WTC11 (cell line): ENCODE measurements at regions not wholly inside any gene's neighbourhood (a gene's known extent, or its start where the extent isn't known, plus 50 kb on each side); places are given as distances from the start of the nearest gene placed in this dataset.

ENCODE experiments used
- ATAC-seq: fragments of 200-7000 bp; cut with Tn5 transposase; 2 replicates; pipeline ENCODE4 v1.10.0; 2021; ENCODE audit warnings: mild to moderate bottlenecking, moderate library complexity
- CTCF ChIA-PET: fragments of 300-600 bp; sonication (Branson Sonifier 250); formaldehyde crosslinking; loops from one replicate; lab custom pipeline; 2021; ENCODE audit warnings: antibody characterized with exemption; lab: Charles Lee
- POLR2A ChIA-PET: fragments of 350-600 bp; sonication (Branson Sonifier 250); formaldehyde crosslinking; loops from one replicate; lab custom pipeline; 2021; ENCODE audit warnings: antibody characterized with exemption; lab: Charles Lee
- DNase-seq: peaks from one replicate; pipeline ENCODE4 v3.0.0; 2021; ENCODE audit warnings: low spot score
- H3K27ac Mint-ChIP-seq: 2 replicates; pipeline ENCODE4 v1.8.0; 2021; ENCODE audit warnings: mixed read lengths
- H3K27me3 Mint-ChIP-seq: 2 replicates; pipeline ENCODE4 v1.8.0; 2021; ENCODE audit warnings: low read depth, mild to moderate bottlenecking, moderate library complexity, mixed read lengths
- H3K36me3 Mint-ChIP-seq: 2 replicates; pipeline ENCODE4 v1.8.0; 2021; ENCODE audit warnings: mixed read lengths
- H3K4me1 Mint-ChIP-seq: 2 replicates; pipeline ENCODE4 v1.8.0; 2022; ENCODE audit warnings: mixed read lengths
- H3K4me3 Mint-ChIP-seq: 2 replicates; pipeline ENCODE4 v1.8.0; 2021; ENCODE audit warnings: mild to moderate bottlenecking, moderate library complexity, mixed read lengths
- H3K9me3 Mint-ChIP-seq: 2 replicates; pipeline ENCODE4 v1.8.0; 2021; ENCODE audit warnings: mixed read lengths
- CREM ChIP-seq: sonication (generic); formaldehyde crosslinking; IDR thresholded peaks from 2 replicates; pipeline ENCODE4 v1.8.1; 2022; ENCODE audit warnings: mild to moderate bottlenecking, missing genetic modification reagents, moderate library complexity
- EMX1 ChIP-seq: fragments of 250-450 bp; sonication (Bioruptor Pico); IDR thresholded peaks from 2 replicates; pipeline ENCODE4 v1.8.0; 2021; ENCODE audit warnings: mild to moderate bottlenecking
- IRF2 ChIP-seq: sonication (generic); formaldehyde crosslinking; IDR thresholded peaks from 2 replicates; pipeline ENCODE4 v1.8.0; 2022; ENCODE audit warnings: low read depth, missing genetic modification reagents, borderline replicate concordance
- JUN ChIP-seq: sonication (generic); formaldehyde crosslinking; IDR thresholded peaks from 2 replicates; pipeline ENCODE4 v1.8.0; 2023; ENCODE audit warnings: mild to moderate bottlenecking, missing genetic modification reagents
- MYBL2 ChIP-seq: sonication (generic); formaldehyde crosslinking; IDR thresholded peaks from 2 replicates; pipeline ENCODE4 v1.8.1; 2023; ENCODE audit warnings: mild to moderate bottlenecking, moderate library complexity, missing genetic modification reagents
- NFE2L1 ChIP-seq: sonication (generic); formaldehyde crosslinking; IDR thresholded peaks from 2 replicates; pipeline ENCODE4 v1.8.1; 2023; ENCODE audit warnings: missing genetic modification reagents
- NFYB ChIP-seq: sonication (generic); formaldehyde crosslinking; conservative IDR thresholded peaks from 2 replicates; pipeline ENCODE4 v1.8.0; 2022; ENCODE audit warnings: low read depth, missing genetic modification reagents
- NR3C1 ChIP-seq: sonication (generic); formaldehyde crosslinking; conservative IDR thresholded peaks from 2 replicates; pipeline ENCODE4 v1.8.1; 2023; ENCODE audit warnings: low read depth, mild to moderate bottlenecking, missing genetic modification reagents
- OVOL2 ChIP-seq: fragments of 250-450 bp; sonication (Bioruptor Pico); IDR thresholded peaks from 2 replicates; pipeline ENCODE4 v1.9.0; 2021; ENCODE audit warnings: mild to moderate bottlenecking, borderline replicate concordance
- RELA ChIP-seq: sonication (generic); formaldehyde crosslinking; IDR thresholded peaks from 2 replicates; pipeline ENCODE4 v1.8.1; 2022; ENCODE audit warnings: missing genetic modification reagents, mild to moderate bottlenecking, borderline replicate concordance
- RORB ChIP-seq: fragments of 250-450 bp; sonication (Bioruptor Pico); IDR thresholded peaks from 2 replicates; pipeline ENCODE4 v1.9.0; 2021; ENCODE audit warnings: mild to moderate bottlenecking
- SOX15 ChIP-seq: fragments of 250-450 bp; sonication (Bioruptor Pico); IDR thresholded peaks from 2 replicates; pipeline ENCODE4 v1.9.0; 2021; ENCODE audit warnings: mild to moderate bottlenecking
- ZBTB21 ChIP-seq: sonication (generic); formaldehyde crosslinking; IDR thresholded peaks from 2 replicates; pipeline ENCODE4 v1.8.1; 2023; ENCODE audit warnings: mild to moderate bottlenecking, missing genetic modification reagents, borderline replicate concordance
- ZNF121 ChIP-seq: sonication (generic); formaldehyde crosslinking; IDR thresholded peaks from 2 replicates; pipeline ENCODE4 v1.8.0; 2023; ENCODE audit warnings: missing genetic modification reagents
- ZNF396 ChIP-seq: fragments of 250-450 bp; sonication (Bioruptor Pico); IDR thresholded peaks from 2 replicates; pipeline ENCODE4 v1.8.0; 2021; ENCODE audit warnings: mild to moderate bottlenecking, moderate library complexity, borderline replicate concordance
- TF ChIP-seq, protein P1 (sequence below): sonication (generic); formaldehyde crosslinking; IDR thresholded peaks from 2 replicates; pipeline ENCODE4 v1.8.0; 2022; ENCODE audit warnings: mild to moderate bottlenecking, missing genetic modification reagents
- TF ChIP-seq, protein P2 (sequence below): sonication (generic); formaldehyde crosslinking; IDR thresholded peaks from 2 replicates; pipeline ENCODE4 v1.8.0; 2022; ENCODE audit warnings: mild to moderate bottlenecking, missing genetic modification reagents
- TF ChIP-seq, protein P3 (sequence below): sonication (generic); formaldehyde crosslinking; IDR thresholded peaks from 2 replicates; pipeline ENCODE4 v1.8.0; 2023; ENCODE audit warnings: mild to moderate bottlenecking, missing genetic modification reagents
- TF ChIP-seq, protein P4 (sequence below): fragments of 250-450 bp; sonication (Bioruptor Pico); IDR thresholded peaks from 2 replicates; pipeline ENCODE4 v1.8.0; 2021; ENCODE audit warnings: mild to moderate bottlenecking
- TF ChIP-seq, protein P5 (sequence below): sonication (generic); formaldehyde crosslinking; IDR thresholded peaks from 2 replicates; pipeline ENCODE4 v1.8.0; 2023; ENCODE audit warnings: missing genetic modification reagents, mild to moderate bottlenecking, borderline replicate concordance

DNA sequence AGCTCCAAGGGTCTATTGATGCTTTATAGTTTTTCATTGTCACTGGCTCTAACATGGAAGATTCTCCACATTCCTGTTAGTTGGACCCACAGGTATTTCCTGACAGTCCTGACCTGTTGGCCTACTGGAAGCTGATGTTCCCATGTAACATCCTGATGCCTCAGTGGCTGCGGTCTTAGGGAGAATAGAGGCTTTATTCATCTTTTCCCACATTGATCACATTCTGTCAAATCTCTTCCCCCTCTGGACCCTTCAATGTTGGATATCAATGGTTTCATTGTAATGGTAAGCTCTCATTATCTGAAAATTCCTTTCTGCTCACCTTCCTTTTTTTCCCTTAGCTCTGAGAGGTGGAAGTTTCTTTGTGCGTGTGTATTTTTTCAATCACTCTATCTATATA lies 280.9 kb upstream of the TBX3 start:
- POLR2A ChIA-PET = interaction anchor here (0.6 kb wide), 1 partner anchor 1432 kb away, joined by 4 read pairs; no protein-coding TSS in a partner anchor
- no peak for TF ChIP-seq JUN
- no peak for TF ChIP-seq EMX1
- no peak for TF ChIP-seq ZNF121 (CRISPR knock-in tag)
- TF ChIP-seq, protein P1, sequence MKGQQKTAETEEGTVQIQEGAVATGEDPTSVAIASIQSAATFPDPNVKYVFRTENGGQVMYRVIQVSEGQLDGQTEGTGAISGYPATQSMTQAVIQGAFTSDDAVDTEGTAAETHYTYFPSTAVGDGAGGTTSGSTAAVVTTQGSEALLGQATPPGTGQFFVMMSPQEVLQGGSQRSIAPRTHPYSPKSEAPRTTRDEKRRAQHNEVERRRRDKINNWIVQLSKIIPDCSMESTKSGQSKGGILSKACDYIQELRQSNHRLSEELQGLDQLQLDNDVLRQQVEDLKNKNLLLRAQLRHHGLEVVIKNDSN (CRISPR knock-in tag) = no peak
- TF ChIP-seq, protein P2, sequence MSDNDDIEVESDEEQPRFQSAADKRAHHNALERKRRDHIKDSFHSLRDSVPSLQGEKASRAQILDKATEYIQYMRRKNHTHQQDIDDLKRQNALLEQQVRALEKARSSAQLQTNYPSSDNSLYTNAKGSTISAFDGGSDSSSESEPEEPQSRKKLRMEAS (CRISPR knock-in tag) = no peak
- TF ChIP-seq RELA (CRISPR knock-in tag) = no peak
- no peak for TF ChIP-seq SOX15 (CRISPR knock-in tag)
- no peak for TF ChIP-seq MYBL2 (CRISPR knock-in tag)
- TF ChIP-seq IRF2 (CRISPR knock-in tag) = no peak
- no peak for TF ChIP-seq RORB (CRISPR knock-in tag)
- TF ChIP-seq OVOL2 (CRISPR knock-in tag) = no peak
- TF ChIP-seq, protein P3, sequence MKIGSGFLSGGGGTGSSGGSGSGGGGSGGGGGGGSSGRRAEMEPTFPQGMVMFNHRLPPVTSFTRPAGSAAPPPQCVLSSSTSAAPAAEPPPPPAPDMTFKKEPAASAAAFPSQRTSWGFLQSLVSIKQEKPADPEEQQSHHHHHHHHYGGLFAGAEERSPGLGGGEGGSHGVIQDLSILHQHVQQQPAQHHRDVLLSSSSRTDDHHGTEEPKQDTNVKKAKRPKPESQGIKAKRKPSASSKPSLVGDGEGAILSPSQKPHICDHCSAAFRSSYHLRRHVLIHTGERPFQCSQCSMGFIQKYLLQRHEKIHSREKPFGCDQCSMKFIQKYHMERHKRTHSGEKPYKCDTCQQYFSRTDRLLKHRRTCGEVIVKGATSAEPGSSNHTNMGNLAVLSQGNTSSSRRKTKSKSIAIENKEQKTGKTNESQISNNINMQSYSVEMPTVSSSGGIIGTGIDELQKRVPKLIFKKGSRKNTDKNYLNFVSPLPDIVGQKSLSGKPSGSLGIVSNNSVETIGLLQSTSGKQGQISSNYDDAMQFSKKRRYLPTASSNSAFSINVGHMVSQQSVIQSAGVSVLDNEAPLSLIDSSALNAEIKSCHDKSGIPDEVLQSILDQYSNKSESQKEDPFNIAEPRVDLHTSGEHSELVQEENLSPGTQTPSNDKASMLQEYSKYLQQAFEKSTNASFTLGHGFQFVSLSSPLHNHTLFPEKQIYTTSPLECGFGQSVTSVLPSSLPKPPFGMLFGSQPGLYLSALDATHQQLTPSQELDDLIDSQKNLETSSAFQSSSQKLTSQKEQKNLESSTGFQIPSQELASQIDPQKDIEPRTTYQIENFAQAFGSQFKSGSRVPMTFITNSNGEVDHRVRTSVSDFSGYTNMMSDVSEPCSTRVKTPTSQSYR (CRISPR knock-in tag) = no peak
- TF ChIP-seq ZNF396 = no peak
- no peak for TF ChIP-seq NFE2L1
- TF ChIP-seq ZBTB21 (CRISPR knock-in tag) = no peak
- TF ChIP-seq, protein P4, sequence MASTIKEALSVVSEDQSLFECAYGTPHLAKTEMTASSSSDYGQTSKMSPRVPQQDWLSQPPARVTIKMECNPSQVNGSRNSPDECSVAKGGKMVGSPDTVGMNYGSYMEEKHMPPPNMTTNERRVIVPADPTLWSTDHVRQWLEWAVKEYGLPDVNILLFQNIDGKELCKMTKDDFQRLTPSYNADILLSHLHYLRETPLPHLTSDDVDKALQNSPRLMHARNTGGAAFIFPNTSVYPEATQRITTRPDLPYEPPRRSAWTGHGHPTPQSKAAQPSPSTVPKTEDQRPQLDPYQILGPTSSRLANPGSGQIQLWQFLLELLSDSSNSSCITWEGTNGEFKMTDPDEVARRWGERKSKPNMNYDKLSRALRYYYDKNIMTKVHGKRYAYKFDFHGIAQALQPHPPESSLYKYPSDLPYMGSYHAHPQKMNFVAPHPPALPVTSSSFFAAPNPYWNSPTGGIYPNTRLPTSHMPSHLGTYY (CRISPR knock-in tag) = no peak
- TF ChIP-seq, protein P5, sequence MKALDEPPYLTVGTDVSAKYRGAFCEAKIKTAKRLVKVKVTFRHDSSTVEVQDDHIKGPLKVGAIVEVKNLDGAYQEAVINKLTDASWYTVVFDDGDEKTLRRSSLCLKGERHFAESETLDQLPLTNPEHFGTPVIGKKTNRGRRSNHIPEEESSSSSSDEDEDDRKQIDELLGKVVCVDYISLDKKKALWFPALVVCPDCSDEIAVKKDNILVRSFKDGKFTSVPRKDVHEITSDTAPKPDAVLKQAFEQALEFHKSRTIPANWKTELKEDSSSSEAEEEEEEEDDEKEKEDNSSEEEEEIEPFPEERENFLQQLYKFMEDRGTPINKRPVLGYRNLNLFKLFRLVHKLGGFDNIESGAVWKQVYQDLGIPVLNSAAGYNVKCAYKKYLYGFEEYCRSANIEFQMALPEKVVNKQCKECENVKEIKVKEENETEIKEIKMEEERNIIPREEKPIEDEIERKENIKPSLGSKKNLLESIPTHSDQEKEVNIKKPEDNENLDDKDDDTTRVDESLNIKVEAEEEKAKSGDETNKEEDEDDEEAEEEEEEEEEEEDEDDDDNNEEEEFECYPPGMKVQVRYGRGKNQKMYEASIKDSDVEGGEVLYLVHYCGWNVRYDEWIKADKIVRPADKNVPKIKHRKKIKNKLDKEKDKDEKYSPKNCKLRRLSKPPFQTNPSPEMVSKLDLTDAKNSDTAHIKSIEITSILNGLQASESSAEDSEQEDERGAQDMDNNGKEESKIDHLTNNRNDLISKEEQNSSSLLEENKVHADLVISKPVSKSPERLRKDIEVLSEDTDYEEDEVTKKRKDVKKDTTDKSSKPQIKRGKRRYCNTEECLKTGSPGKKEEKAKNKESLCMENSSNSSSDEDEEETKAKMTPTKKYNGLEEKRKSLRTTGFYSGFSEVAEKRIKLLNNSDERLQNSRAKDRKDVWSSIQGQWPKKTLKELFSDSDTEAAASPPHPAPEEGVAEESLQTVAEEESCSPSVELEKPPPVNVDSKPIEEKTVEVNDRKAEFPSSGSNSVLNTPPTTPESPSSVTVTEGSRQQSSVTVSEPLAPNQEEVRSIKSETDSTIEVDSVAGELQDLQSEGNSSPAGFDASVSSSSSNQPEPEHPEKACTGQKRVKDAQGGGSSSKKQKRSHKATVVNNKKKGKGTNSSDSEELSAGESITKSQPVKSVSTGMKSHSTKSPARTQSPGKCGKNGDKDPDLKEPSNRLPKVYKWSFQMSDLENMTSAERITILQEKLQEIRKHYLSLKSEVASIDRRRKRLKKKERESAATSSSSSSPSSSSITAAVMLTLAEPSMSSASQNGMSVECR (CRISPR knock-in tag) = no peak
- TF ChIP-seq NR3C1 (CRISPR knock-in tag) = no peak
- no peak for TF ChIP-seq NFYB (CRISPR knock-in tag)
- TF ChIP-seq CREM (CRISPR knock-in tag) = no peak
- H3K4me3 Mint-ChIP-seq = no peak overlapping the region

More for the DNA sequence above, 280.9 kb upstream of the TBX3 start:
- Mint-ChIP-seq H3K36me3 (no peaks in the 10 kb centered on the region), H3K27ac (no peak overlapping the region), H3K9me3 (no peaks in the 10 kb centered on the region), H3K27me3 (no peaks in the 10 kb centered on the region), H3K4me1 (peaks cover 7% of the 10 kb centered on the region; the same call in 1 of the 2 replicates)
- CTCF ChIA-PET = no interaction called here
- ATAC-seq (no peak), DNase-seq (no peak)
